ENCODE measurements at regions not wholly inside any gene's neighbourhood (a gene's known extent, or its start where the extent isn't known, plus 50 kb on each side); places are given as distances from the start of the nearest gene placed in this dataset.
"Not testable (repeated sequence)": the region's sequence is repeated elsewhere in the genome, so short reads cannot be mapped to it uniquely, and the experiment has no call there.

DNA sequence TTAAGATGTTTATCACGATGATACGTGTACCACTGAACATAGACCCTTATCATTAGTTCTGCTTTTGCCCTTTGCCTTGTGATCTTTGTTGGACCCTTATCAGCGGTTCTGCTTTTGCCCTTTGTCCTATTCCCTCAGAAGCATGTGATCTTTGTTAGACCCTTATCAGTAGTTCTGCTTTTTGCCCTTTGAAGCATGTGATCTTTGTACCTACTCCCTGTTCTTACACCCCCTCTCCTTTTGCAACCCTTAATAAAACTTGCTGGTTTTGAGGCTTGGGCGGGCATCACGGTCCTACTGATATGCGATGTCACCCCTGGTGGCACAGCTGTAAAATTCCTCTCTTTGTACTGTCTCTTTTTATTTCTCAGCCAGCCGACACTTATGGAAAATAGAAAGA lies 117.0 kb downstream of the SDHAF3 start:
- H3K27ac ChIP-seq; intact Hi-C loops (cut with DNase I); ATAC-seq; H3K27me3 ChIP-seq (ENCODE audit: insufficient read depth in 3 of 3, low read length in 2 of 3); H3K9me3 ChIP-seq; H3K4me1 ChIP-seq; H3K36me3 ChIP-seq (ENCODE audit: insufficient read depth in 1 of 2, low read depth in 1 of 2); DNase-seq; H3K4me3 ChIP-seq: not testable (repeated sequence)
- 83 to 90% (median 86%) methylated on average over 7 of the region's 7 CpGs for WGBS, 3 donors

DNA sequence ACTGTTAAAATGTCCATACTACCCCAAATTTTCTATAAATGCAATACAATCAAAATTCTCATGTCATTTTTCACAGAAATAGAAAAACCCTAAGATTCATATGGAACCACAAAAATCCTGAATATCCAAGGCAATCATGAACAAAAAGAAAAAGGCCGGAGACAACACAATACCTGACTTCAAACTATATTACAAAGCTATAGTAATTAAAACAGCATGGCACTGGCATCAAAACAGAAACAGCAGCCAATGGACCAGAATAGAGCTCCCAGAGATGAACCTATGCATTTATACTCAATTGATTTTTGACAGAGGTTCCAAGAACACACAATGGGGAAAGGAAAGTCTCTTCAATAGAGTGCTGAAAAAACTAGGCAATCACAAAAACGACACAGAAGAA lies 128.8 kb downstream of the SDHAF3 start:
- H3K36me3 ChIP-seq (ENCODE audit: insufficient read depth in 1 of 2, low read depth in 1 of 2) = no peaks in the 10 kb centered on the region
- H3K4me3 ChIP-seq = no peak overlapping the region
- no peaks in the 10 kb centered on the region for H3K4me1 ChIP-seq
- WGBS, 3 donors = 59 to 86% (median 80%) methylated on average over 2 of the region's 2 CpGs
- H3K9me3 ChIP-seq = peaks cover 19% of the 10 kb centered on the region
- TF ChIP-seq, protein P1, sequence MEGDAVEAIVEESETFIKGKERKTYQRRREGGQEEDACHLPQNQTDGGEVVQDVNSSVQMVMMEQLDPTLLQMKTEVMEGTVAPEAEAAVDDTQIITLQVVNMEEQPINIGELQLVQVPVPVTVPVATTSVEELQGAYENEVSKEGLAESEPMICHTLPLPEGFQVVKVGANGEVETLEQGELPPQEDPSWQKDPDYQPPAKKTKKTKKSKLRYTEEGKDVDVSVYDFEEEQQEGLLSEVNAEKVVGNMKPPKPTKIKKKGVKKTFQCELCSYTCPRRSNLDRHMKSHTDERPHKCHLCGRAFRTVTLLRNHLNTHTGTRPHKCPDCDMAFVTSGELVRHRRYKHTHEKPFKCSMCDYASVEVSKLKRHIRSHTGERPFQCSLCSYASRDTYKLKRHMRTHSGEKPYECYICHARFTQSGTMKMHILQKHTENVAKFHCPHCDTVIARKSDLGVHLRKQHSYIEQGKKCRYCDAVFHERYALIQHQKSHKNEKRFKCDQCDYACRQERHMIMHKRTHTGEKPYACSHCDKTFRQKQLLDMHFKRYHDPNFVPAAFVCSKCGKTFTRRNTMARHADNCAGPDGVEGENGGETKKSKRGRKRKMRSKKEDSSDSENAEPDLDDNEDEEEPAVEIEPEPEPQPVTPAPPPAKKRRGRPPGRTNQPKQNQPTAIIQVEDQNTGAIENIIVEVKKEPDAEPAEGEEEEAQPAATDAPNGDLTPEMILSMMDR (IDR thresholded peaks at IDR 0.05) = no peak
- H3K27ac ChIP-seq = no peak overlapping the region
- no peaks in the 10 kb centered on the region for H3K27me3 ChIP-seq (ENCODE audit: insufficient read depth in 3 of 3, low read length in 2 of 3)
- intact Hi-C loops (cut with DNase I) = no loop called here
- ATAC-seq (no peak), DNase-seq (no peak)

DNA sequence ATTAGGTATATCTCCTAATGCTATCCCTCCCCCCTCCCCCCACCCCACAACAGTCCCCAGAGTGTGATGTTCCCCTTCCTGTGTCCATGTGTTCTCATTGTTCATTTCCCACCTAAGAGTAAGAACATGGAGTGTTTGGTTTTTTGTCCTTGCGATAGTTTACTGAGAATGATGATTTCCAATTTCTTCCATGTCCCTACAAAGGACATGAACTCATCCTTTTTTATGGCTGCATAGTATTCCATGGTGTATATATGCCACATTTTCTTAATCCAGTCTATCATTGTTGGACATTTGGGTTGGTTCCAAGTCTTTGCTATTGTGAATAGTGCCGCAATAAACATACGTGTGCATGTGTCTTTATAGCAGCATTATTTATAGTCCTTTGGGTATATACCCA lies 140.7 kb downstream of the SDHAF3 start:
- H3K27me3 ChIP-seq (ENCODE audit: insufficient read depth in 3 of 3, low read length in 2 of 3); H3K9me3 ChIP-seq; H3K27ac ChIP-seq; H3K4me3 ChIP-seq; H3K4me1 ChIP-seq; DNase-seq; intact Hi-C loops (cut with DNase I); H3K36me3 ChIP-seq (ENCODE audit: insufficient read depth in 1 of 2, low read depth in 1 of 2); ATAC-seq: not testable (repeated sequence)
- 94 to 96% (median 96%) methylated on average over 1 of the region's 3 CpGs for WGBS, 3 donors

DNA sequence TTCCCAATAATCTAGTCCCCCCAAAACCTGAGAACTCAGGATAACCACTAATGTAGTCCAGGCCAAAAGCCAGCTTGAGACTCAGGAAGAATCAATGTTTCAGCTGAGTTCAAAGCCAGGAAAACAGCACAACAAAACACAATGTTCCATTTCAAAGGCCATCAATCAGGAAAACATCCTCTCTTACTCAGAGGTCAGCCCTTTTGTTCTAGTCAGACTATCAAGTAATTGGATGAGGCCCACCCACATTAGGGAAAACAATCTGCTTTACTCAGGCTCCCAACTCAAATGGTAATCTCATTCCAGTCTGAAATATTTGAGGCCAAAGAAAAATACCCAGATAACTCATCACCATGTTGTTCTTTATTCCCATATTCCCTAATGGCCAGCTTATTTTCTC lies 152.2 kb downstream of the SDHAF3 start:
- TF ChIP-seq, protein P1 (IDR thresholded peaks at IDR 0.05) = no peak
- no peaks in the 10 kb centered on the region for H3K4me1 ChIP-seq
- intact Hi-C loops (cut with DNase I) = no loop called here
- DNase-seq (no peak), ATAC-seq (no peak)
- H3K36me3 ChIP-seq (ENCODE audit: insufficient read depth in 1 of 2, low read depth in 1 of 2) = no peaks in the 10 kb centered on the region
- no peak overlapping the region for H3K27ac ChIP-seq
- H3K9me3 ChIP-seq = no peaks in the 10 kb centered on the region
- H3K27me3 ChIP-seq (ENCODE audit: insufficient read depth in 3 of 3, low read length in 2 of 3) = no peaks in the 10 kb centered on the region
- H3K4me3 ChIP-seq = no peak overlapping the region

DNA sequence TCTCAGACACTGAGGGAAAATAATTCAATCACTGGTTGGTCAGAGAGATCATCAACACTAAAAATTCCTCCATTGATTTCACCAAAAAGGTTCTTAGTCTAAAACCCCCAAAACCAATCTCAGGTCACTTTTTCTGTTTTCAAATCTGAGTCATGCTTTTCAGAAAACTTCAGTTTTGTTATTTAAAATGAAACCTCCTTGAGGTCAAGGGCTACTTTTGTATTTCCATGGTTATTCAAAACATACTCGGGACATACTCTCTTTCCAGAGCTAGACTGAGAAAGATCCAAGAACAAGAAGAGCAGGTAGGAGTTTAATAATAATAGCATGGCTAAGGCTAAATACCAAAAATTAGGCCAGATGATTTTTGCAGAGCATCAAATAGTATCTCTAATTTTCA lies 152.8 kb downstream of the SDHAF3 start:
- TF ChIP-seq, protein P1 (IDR thresholded peaks at IDR 0.05) = no peak
- H3K27me3 ChIP-seq (ENCODE audit: insufficient read depth in 3 of 3, low read length in 2 of 3) = no peaks in the 10 kb centered on the region
- no peaks in the 10 kb centered on the region for H3K4me1 ChIP-seq
- no peak overlapping the region for H3K27ac ChIP-seq
- DNase-seq (no peak), ATAC-seq (no peak)
- intact Hi-C loops (cut with DNase I) = no loop called here
- no peaks in the 10 kb centered on the region for H3K9me3 ChIP-seq
- H3K4me3 ChIP-seq = no peak overlapping the region
- no peaks in the 10 kb centered on the region for H3K36me3 ChIP-seq (ENCODE audit: insufficient read depth in 1 of 2, low read depth in 1 of 2)
- WGBS, 3 donors = 74 to 86% (median 85%) methylated on average over 1 of the region's 1 CpG

DNA sequence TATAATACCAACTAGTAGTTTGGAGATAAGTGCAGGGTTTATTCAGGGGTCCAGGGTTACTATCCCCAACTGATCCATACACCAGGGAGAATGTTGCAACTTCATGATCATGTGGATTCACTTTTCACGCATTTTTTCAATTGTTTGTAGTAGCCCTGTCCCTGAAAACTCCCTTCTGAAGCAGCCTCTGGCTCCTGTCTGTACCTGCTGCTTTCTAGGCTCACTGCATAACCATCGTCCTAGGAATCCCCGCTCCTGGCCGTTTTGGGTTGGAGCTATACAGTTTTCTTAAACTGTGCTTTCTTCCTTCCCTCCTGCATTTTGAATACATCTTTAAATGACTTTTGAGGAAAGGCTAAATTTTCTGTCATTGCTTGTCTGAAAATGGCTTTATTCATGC lies 154.1 kb downstream of the SDHAF3 start:
- 80 to 89% (median 84%) methylated on average over 4 of the region's 4 CpGs for WGBS, 3 donors
- intact Hi-C loops (cut with DNase I) = no loop called here
- Histone ChIP-seq H3K4me3 (no peak overlapping the region), H3K4me1 (no peaks in the 10 kb centered on the region), H3K27me3 (ENCODE audit: insufficient read depth in 3 of 3, low read length in 2 of 3) (no peaks in the 10 kb centered on the region), H3K27ac (no peak overlapping the region), H3K36me3 (ENCODE audit: insufficient read depth in 1 of 2, low read depth in 1 of 2) (no peaks in the 10 kb centered on the region), H3K9me3 (no peaks in the 10 kb centered on the region)
- DNase-seq (no peak), ATAC-seq (no peak)
- TF ChIP-seq, protein P1 (IDR thresholded peaks at IDR 0.05) = no peak

All from psoas muscle (tissue), 7 donors.